GM12878 (cell line): ENCODE measurements at regions not wholly inside any gene's neighbourhood (a gene's known extent, or its start where the extent isn't known, plus 50 kb on each side); places are given as distances from the start of the nearest gene placed in this dataset.

Experiments used
- ATAC-seq: fragments of 200-7000 bp; cut with Tn5 transposase; 3 replicates; pipeline ENCODE4 v1.9.1; 2020; ENCODE audit warnings: mild to moderate bottlenecking, moderate library complexity
- BruUV-seq: library from RNA; stranded (reverse); fragments of 400-500 nt; replicated peaks from 2 replicates; lab custom pipeline; 2021; lab: Mats Ljungman, UMichigan
- CTCF ChIA-PET: fragments of 300-600 bp; sonication (Branson Sonifier 250); formaldehyde crosslinking; extraction: SDS; loops from one replicate; lab custom pipeline; 2021; ENCODE audit warnings: inconsistent platforms; lab: Yijun Ruan, JAX
- POLR2A ChIA-PET: fragments of 350-600 bp; formaldehyde crosslinking; extraction: SDS; loops from one replicate; lab custom pipeline; 2021; ENCODE audit warnings: inconsistent platforms; lab: Charles Lee
- RAD21 ChIA-PET: fragments of 300-600 bp; sonication (Branson Sonifier 250); formaldehyde crosslinking; loops from one replicate; lab custom pipeline; 2023; ENCODE audit warnings: antibody characterized with exemption; ENCODE audit not compliant: unreplicated experiment; lab: Charles Lee
- SMC1A ChIA-PET: fragments of 300-600 bp; sonication (Branson Sonifier 250); formaldehyde crosslinking; loops from one replicate; lab custom pipeline; 2023; ENCODE audit not compliant: unreplicated experiment, uncharacterized antibody; lab: Charles Lee
- DNase-seq: peaks from one replicate; pipeline ENCODE4 v3.0.0-alpha.2; 2011; ENCODE audit warnings: low read depth, low spot score
- FAIRE-seq: peaks from 3 replicates; lab custom pipeline; 2011; peaks lifted over from hg19 to GRCh38; lab: Jason Lieb, UNC
- H2AFZ ChIP-seq: 2 replicates; pipeline ENCODE4 v1.6.0; 2011; ENCODE audit warnings: low read depth, low read length, control low read depth; ENCODE audit not compliant: control insufficient read depth
- H3K27ac ChIP-seq: 2 replicates; pipeline ENCODE4 v1.5.1; 2011; ENCODE audit warnings: control low read depth; ENCODE audit not compliant: control insufficient read depth, insufficient read depth
- H3K27me3 ChIP-seq, 2 experiments: replicated peaks in 1 of 2; 2 replicates each; pipeline versions ENCODE4 v1.6.0 to v1.6.1; 2011; ENCODE audit warnings: low read length in 1 of 2; ENCODE audit not compliant: control insufficient read depth in 2 of 2, insufficient read depth in 2 of 2
- H3K36me3 ChIP-seq, 2 experiments: 2 replicates each; pipeline ENCODE4 v1.5.1; 2011; ENCODE audit warnings: low read length in 1 of 2; ENCODE audit not compliant: control insufficient read depth in 2 of 2, insufficient read depth in 2 of 2
- H3K4me1 ChIP-seq: 2 replicates; pipeline ENCODE4 v1.6.1; 2011; ENCODE audit warnings: mild to moderate bottlenecking, low read length, moderate library complexity, mixed read lengths; ENCODE audit not compliant: control insufficient read depth, insufficient read depth
- H3K4me2 ChIP-seq: 2 replicates; pipeline ENCODE4 v1.6.0; 2011; ENCODE audit warnings: control low read depth; ENCODE audit not compliant: control insufficient read depth, insufficient read depth
- H3K4me3 ChIP-seq: fragments of 200-600 bp; sonication (generic); 2 replicates; pipeline ENCODE4 v1.5.1; 2016
- H3K79me2 ChIP-seq: 2 replicates; pipeline ENCODE4 v1.6.0; 2011; ENCODE audit warnings: low read length; ENCODE audit not compliant: control insufficient read depth, insufficient read depth
- H3K9ac ChIP-seq: 2 replicates; pipeline ENCODE4 v1.8.0; 2011; ENCODE audit warnings: low read length, control low read depth, mixed read lengths; ENCODE audit not compliant: control insufficient read depth, insufficient read depth
- H3K9me3 ChIP-seq: replicated peaks from 3 replicates; pipeline ENCODE4 v1.5.1; 2011; ENCODE audit warnings: mild to moderate bottlenecking, low read length; ENCODE audit not compliant: control insufficient read depth, insufficient read depth
- H4K20me1 ChIP-seq: 2 replicates; pipeline ENCODE4 v1.6.0; 2011; ENCODE audit not compliant: control insufficient read depth, insufficient read depth
- EGR1 ChIP-seq, 2 experiments: IDR thresholded peaks; 1 replicate in 1 of 2; 2 replicates in 1 of 2; pipeline ENCODE4 v1.6.1; 2011 to 2012; ENCODE audit warnings: low read depth in 2 of 2, low read length in 2 of 2, borderline replicate concordance in 1 of 2, mild to moderate bottlenecking in 1 of 2, moderate library complexity in 1 of 2
- PAX8 ChIP-seq: fragments of 450-650 bp; IDR thresholded peaks from 2 replicates; pipeline ENCODE4 v1.6.1; 2017; ENCODE audit warnings: mild to moderate bottlenecking, moderate library complexity
- POLR2AphosphoS5 ChIP-seq: IDR thresholded peaks from 2 replicates; pipeline ENCODE4 v1.6.1; 2011; ENCODE audit warnings: mild to moderate bottlenecking, low read length, inconsistent platforms
- SRF ChIP-seq, 2 experiments: IDR thresholded peaks; 2 replicates each; pipeline ENCODE4 v1.6.1; 2011; ENCODE audit warnings: low read depth in 2 of 2, low read length in 2 of 2, mild to moderate bottlenecking in 1 of 2, moderate library complexity in 1 of 2
- SUPT20H ChIP-seq: IDR thresholded peaks from 2 replicates; pipeline ENCODE4 v1.6.1; 2011; ENCODE audit warnings: low read depth, mild to moderate bottlenecking, low read length, moderate library complexity, borderline replicate concordance; ENCODE audit not compliant: control insufficient read depth
- TCF3 ChIP-seq: IDR thresholded peaks from 2 replicates; pipeline ENCODE4 v1.6.1; 2012; ENCODE audit warnings: low read depth, mild to moderate bottlenecking, low read length, borderline replicate concordance; ENCODE audit not compliant: insufficient read depth
- WRNIP1 ChIP-seq: IDR thresholded peaks from 2 replicates; pipeline ENCODE4 v1.6.1; 2011; ENCODE audit warnings: low read depth, low read length, improper control_type of control experiment, borderline replicate concordance
- ZBED1 ChIP-seq: IDR thresholded peaks from 2 replicates; pipeline ENCODE4 v1.6.1; 2016; ENCODE audit warnings: borderline replicate concordance
- whole genome bisulfite sequencing: methylation state at CpG from one replicate; pipeline ENCODE4 v1.1.6; 2016; ENCODE audit warnings: low lambda C conversion rate; ENCODE audit not compliant: insufficient replicate concordance, insufficient coverage; ENCODE audit errors: missing lambda C conversion rate; 5-methylcytosine and 5-hydroxymethylcytosine counted together
- in situ Hi-C: fragments of 300-500 bp; cut with MboI; formaldehyde crosslinking; loops from 9 replicates; pipeline ENCODE4 v1.14.3; 2018; ENCODE audit warnings: mixed read lengths
- intact Hi-C: fragments of 100-400 bp; cut with micrococcal nuclease; formaldehyde crosslinking; loops from one replicate; pipeline ENCODE4 v1.14.2; 2022; ENCODE audit not compliant: unreplicated experiment
- TF ChIP-seq, protein P1 (sequence below): fragments of 450-650 bp; IDR thresholded peaks from 2 replicates; pipeline ENCODE4 v1.6.1; 2017; ENCODE audit warnings: mild to moderate bottlenecking, moderate library complexity
- TF ChIP-seq, protein P2 (sequence below): IDR thresholded peaks from 2 replicates; pipeline ENCODE4 v1.6.1; 2011; ENCODE audit warnings: borderline replicate concordance, low read depth, mild to moderate bottlenecking, moderate library complexity, low read length; ENCODE audit not compliant: insufficient read depth, poor library complexity, severe bottlenecking

DNA sequence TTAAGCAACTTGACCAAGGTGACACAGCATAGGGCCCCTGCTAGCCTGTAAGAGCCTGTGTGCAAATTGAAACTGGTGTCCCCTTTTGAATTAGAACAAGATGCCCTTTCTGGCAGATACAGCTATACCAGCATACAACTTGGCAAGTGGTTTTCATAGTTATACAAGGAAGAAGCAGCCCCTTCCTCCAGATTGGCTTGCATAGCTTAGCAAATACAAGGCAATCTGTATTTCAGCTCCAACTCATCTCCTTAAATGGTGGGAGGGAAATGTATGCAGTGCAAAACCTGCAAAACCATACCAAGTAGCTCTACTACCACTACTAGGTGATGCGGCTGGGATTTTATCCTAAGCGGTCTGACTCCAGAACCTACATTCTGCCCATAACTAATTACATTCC, 427.1 kb downstream of the HAPSTR1 start:
- H3K79me2 ChIP-seq: no peaks in the 10 kb centered on the region
- no peak overlapping the region for H3K4me3 ChIP-seq
- in situ Hi-C loops (no loop called here), intact Hi-C loops (no loop called here)
- ChIA-PET SMC1A (no interaction called here), RAD21 (no interaction called here), POLR2A (no interaction called here), CTCF (no interaction called here)
- WGBS: 97% methylated on average over 2 of the region's 2 CpGs
- H3K9me3 ChIP-seq: no peaks in the 10 kb centered on the region
- H3K4me2 ChIP-seq: no peak overlapping the region
- H3K27ac ChIP-seq: no peak overlapping the region
- FAIRE-seq (no peak), DNase-seq (no peak), ATAC-seq (no peak)
- no peaks in the 10 kb centered on the region for H3K27me3 ChIP-seq
- H3K36me3 ChIP-seq: no peaks in the 10 kb centered on the region
- no TSS peak for BruUV-seq
- no peaks in the 10 kb centered on the region for H3K4me1 ChIP-seq
- H3K9ac ChIP-seq: no peak overlapping the region
- no peaks in the 10 kb centered on the region for H4K20me1 ChIP-seq
- TF ChIP-seq PAX8 (no peak), WRNIP1 (no peak), SUPT20H (no peak), POLR2AphosphoS5 (no peak)
- H2AFZ ChIP-seq: no peak overlapping the region

DNA sequence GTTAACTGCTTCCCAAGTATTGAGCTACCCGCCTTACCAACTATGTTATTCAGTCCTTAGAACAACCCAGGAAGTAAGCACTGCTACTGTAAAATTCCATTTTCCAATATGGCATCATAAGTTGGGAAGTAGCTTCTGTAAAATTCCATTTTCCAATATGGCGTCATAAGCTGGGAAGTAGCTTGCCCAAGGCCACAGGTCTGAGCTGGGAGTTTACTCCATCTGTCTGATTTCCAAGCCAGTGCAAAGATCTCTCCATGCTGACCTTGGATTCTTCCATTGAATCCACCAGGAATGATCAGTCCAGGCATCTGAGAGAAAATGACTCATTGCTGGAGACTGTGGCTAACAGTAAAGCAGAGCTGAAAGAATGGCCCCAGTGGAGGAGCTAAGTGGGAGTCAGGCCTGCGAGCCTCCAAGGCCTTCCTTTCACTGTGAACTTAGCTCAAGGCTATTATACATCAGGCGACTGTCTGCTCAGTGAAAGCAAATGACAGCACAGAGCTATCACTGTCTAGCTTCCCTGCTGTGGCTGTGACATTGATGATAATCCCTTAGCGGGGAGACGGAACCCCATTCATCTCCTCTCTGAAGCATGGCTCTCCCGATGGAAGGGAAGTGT, 430.4 kb downstream of the HAPSTR1 start:
- ChIA-PET RAD21 (no interaction called here), CTCF (no interaction called here), POLR2A (interaction anchor here (0.6 kb wide), 1 partner anchor 37 kb away, joined by 3 read pairs; no protein-coding TSS in a partner anchor), SMC1A (no interaction called here)
- in situ Hi-C loops (no loop called here), intact Hi-C loops (no loop called here)
- Histone ChIP-seq H3K9ac (no peak overlapping the region), H3K4me1 (no peaks in the 10 kb centered on the region), H3K27me3 (no peaks in the 10 kb centered on the region), H3K9me3 (no peaks in the 10 kb centered on the region), H3K4me3 (no peak overlapping the region), H3K4me2 (no peak overlapping the region), H3K36me3 (no peaks in the 10 kb centered on the region), H3K79me2 (no peaks in the 10 kb centered on the region), H2AFZ (no peak overlapping the region), H4K20me1 (no peaks in the 10 kb centered on the region), H3K27ac (no peak overlapping the region)
- WGBS: 56% methylated on average over 7 of the region's 7 CpGs
- no TSS peak for BruUV-seq
- no peak for ATAC-seq
- FAIRE-seq: no peak
- no peak for DNase-seq
- TF ChIP-seq, protein P1, sequence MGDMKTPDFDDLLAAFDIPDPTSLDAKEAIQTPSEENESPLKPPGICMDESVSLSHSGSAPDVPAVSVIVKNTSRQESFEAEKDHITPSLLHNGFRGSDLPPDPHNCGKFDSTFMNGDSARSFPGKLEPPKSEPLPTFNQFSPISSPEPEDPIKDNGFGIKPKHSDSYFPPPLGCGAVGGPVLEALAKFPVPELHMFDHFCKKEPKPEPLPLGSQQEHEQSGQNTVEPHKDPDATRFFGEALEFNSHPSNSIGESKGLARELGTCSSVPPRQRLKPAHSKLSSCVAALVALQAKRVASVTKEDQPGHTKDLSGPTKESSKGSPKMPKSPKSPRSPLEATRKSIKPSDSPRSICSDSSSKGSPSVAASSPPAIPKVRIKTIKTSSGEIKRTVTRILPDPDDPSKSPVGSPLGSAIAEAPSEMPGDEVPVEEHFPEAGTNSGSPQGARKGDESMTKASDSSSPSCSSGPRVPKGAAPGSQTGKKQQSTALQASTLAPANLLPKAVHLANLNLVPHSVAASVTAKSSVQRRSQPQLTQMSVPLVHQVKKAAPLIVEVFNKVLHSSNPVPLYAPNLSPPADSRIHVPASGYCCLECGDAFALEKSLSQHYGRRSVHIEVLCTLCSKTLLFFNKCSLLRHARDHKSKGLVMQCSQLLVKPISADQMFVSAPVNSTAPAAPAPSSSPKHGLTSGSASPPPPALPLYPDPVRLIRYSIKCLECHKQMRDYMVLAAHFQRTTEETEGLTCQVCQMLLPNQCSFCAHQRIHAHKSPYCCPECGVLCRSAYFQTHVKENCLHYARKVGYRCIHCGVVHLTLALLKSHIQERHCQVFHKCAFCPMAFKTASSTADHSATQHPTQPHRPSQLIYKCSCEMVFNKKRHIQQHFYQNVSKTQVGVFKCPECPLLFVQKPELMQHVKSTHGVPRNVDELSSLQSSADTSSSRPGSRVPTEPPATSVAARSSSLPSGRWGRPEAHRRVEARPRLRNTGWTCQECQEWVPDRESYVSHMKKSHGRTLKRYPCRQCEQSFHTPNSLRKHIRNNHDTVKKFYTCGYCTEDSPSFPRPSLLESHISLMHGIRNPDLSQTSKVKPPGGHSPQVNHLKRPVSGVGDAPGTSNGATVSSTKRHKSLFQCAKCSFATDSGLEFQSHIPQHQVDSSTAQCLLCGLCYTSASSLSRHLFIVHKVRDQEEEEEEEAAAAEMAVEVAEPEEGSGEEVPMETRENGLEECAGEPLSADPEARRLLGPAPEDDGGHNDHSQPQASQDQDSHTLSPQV: no peak
- no peak for TF ChIP-seq ZBED1
- TF ChIP-seq EGR1 (IDR thresholded peaks at IDR 0.05; ENCODE audit: borderline replicate concordance in 1 of 2, low read depth in 2 of 2, low read length in 2 of 2): no peak
- TF ChIP-seq SRF (IDR thresholded peaks at IDR 0.05; ENCODE audit: low read depth in 2 of 2, low read length in 2 of 2): no peak
- TF ChIP-seq, protein P2, sequence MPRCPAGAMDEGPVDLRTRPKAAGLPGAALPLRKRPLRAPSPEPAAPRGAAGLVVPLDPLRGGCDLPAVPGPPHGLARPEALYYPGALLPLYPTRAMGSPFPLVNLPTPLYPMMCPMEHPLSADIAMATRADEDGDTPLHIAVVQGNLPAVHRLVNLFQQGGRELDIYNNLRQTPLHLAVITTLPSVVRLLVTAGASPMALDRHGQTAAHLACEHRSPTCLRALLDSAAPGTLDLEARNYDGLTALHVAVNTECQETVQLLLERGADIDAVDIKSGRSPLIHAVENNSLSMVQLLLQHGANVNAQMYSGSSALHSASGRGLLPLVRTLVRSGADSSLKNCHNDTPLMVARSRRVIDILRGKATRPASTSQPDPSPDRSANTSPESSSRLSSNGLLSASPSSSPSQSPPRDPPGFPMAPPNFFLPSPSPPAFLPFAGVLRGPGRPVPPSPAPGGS: no peak
- TF ChIP-seq TCF3: no peak
